T-cell (primary cell): ENCODE measurements at regions not wholly inside any gene's neighbourhood (a gene's known extent, or its start where the extent isn't known, plus 50 kb on each side); places are given as distances from the start of the nearest gene placed in this dataset.

Experiments used
- ATAC-seq, 4 experiments: fragments of 200-7000 bp in 3 of 4; fragments of 150-1000 bp in 1 of 4; cut with Tn5 transposase; replicated peaks in 1 of 4; 1 replicate in 3 of 4; 2 replicates in 1 of 4; pipeline ENCODE4 v1.10.0; 2021; ENCODE audit warnings: moderate library complexity in 3 of 4, mild to moderate bottlenecking in 2 of 4, moderate number of reproducible peaks in 1 of 4
- CTCF ChIA-PET, 2 donors: fragments of 300-600 bp; sonication (Branson Sonifier 250); formaldehyde crosslinking; loops; one replicate each; lab custom pipeline; 2022; ENCODE audit warnings: antibody characterized with exemption in 2 of 2; lab: Charles Lee
- POLR2A ChIA-PET, 2 donors: fragments of 300-600 bp; sonication (Branson Sonifier 250); formaldehyde crosslinking; loops; one replicate each; lab custom pipeline; 2022; ENCODE audit warnings: antibody characterized with exemption in 2 of 2; lab: Charles Lee
- DNase-seq, 35 experiments: peaks; one replicate each; pipeline versions ENCODE4 v3.0.0 to v3.0.0-alpha.2; 2013 to 2023
- H3K27ac ChIP-seq: one replicate; pipeline ENCODE4 v1.5.1; 2013; ENCODE audit warnings: low read length
- H3K27me3 ChIP-seq, 2 experiments: replicated peaks in 1 of 2; 1 replicate in 1 of 2; 2 replicates in 1 of 2; pipeline versions ENCODE4 v1.6.1 to v1.7.0; 2013; ENCODE audit warnings: low read length in 1 of 2, mixed read lengths in 1 of 2; ENCODE audit not compliant: control insufficient read depth in 2 of 2, insufficient read depth in 2 of 2; ENCODE audit errors: extremely low read depth in 1 of 2
- H3K36me3 ChIP-seq, 2 donors: 1 replicate in 1 of 2; 2 replicates in 1 of 2; pipeline versions ENCODE4 v1.6.1 to v1.7.0; 2013; ENCODE audit warnings: low read length in 1 of 2; ENCODE audit not compliant: control insufficient read depth in 2 of 2, insufficient read depth in 1 of 2; ENCODE audit errors: extremely low read depth in 1 of 2
- H3K4me1 ChIP-seq, 2 experiments: 1 replicate in 1 of 2; 2 replicates in 1 of 2; pipeline versions ENCODE4 v1.6.1 to v1.7.0; 2013; ENCODE audit warnings: low read length in 2 of 2, mixed read lengths in 1 of 2; ENCODE audit not compliant: insufficient read depth in 2 of 2, control insufficient read depth in 1 of 2; ENCODE audit errors: extremely low read depth in 1 of 2
- H3K4me3 ChIP-seq, 2 donors: 1 replicate in 1 of 2; 2 replicates in 1 of 2; pipeline versions ENCODE4 v1.5.1 to v1.7.0; 2013; ENCODE audit warnings: mild to moderate bottlenecking in 2 of 2, low read length in 1 of 2, moderate library complexity in 1 of 2; ENCODE audit not compliant: control insufficient read depth in 1 of 2; ENCODE audit errors: extremely low read depth in 1 of 2
- H3K9me3 ChIP-seq: 2 replicates; pipeline ENCODE4 v1.7.0; 2013
- H3K27ac Mint-ChIP-seq, 2 donors: one replicate each; pipeline ENCODE4 v1.8.0; 2020 to 2021; ENCODE audit warnings: mild to moderate bottlenecking in 2 of 2, mixed read lengths in 2 of 2
- H3K27me3 Mint-ChIP-seq, 2 donors: one replicate each; pipeline ENCODE4 v1.8.0; 2021 to 2022; ENCODE audit warnings: mixed read lengths in 2 of 2
- H3K36me3 Mint-ChIP-seq: one replicate; pipeline ENCODE4 v1.8.0; 2021; ENCODE audit warnings: mixed read lengths
- H3K4me1 Mint-ChIP-seq, 3 donors: one replicate each; pipeline ENCODE4 v1.8.0; 2020 to 2022; ENCODE audit warnings: mixed read lengths in 3 of 3, mild to moderate bottlenecking in 1 of 3
- H3K4me3 Mint-ChIP-seq, 3 donors: one replicate each; pipeline ENCODE4 v1.8.0; 2020 to 2022; ENCODE audit warnings: mild to moderate bottlenecking in 3 of 3, mixed read lengths in 3 of 3, moderate library complexity in 3 of 3
- H3K9me3 Mint-ChIP-seq, 3 donors: one replicate each; pipeline ENCODE4 v1.8.0; 2020 to 2022; ENCODE audit warnings: mixed read lengths in 3 of 3
- WGBS: methylation state at CpG from one replicate; pipeline ENCODE4 v1.1.5; 2013; ENCODE audit warnings: missing lambda C conversion rate; ENCODE audit not compliant: insufficient coverage; 5-methylcytosine and 5-hydroxymethylcytosine counted together

DNA sequence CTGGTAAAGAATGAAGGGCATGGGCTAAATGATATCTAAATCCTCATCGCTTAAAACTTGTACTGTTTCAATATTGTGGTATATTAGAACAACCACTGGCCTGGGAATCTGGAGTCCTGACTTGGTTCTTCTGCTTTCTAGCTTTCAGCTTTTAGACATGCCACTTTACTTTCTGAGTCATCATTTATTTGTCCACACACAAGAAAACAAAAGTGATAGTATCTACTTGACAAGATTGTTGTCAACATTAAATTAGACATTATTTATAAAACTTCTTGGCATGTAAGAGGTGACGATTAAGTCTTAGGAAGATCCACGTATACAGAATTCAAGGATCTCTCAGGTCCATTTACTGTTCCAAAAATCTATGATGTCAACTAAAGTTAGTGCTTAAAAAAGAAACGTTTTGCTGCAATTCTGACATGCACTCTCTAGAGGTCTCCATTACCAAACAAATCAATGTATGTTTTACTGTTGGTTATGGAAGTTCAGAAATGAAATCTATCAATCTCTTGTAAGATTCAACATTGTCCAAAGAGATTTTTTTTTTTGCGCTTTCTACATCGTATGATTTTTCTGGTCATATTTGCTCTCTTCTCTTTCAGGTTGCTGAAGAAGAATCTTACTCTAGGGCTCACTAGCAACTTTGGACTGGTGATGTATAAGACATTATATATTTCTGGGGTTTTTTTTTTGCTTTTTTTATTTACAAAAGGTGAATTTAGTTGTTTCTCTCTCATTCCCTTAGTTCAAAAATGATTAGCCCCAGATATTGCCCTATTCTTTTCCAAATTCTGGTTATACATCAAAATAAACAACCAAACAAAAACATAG lies 53.6 kb upstream of the DYNC1I1 start:
- ATAC-seq (no peak), DNase-seq (no peak)
- no peaks in the 10 kb centered on the region for H3K36me3 Mint-ChIP-seq
- H3K27ac ChIP-seq: no peak overlapping the region
- H3K4me1 Mint-ChIP-seq: no peaks in the 10 kb centered on the region
- no CpG with 5 or more reads among the region's 6 CpGs for WGBS
- POLR2A ChIA-PET: no interaction called here
- no peaks in the 10 kb centered on the region for H3K36me3 ChIP-seq
- H3K27me3 ChIP-seq: peaks cover 0 to 2% of the 10 kb centered on the region in 2 experiments
- H3K9me3 ChIP-seq: no peaks in the 10 kb centered on the region
- H3K27ac Mint-ChIP-seq: no peak overlapping the region
- H3K4me3 Mint-ChIP-seq: no peak overlapping the region
- CTCF ChIA-PET: no interaction called here
- no peaks in the 10 kb centered on the region for H3K4me1 ChIP-seq
- H3K9me3 Mint-ChIP-seq: no peaks in the 10 kb centered on the region
- H3K27me3 Mint-ChIP-seq: peaks cover 4 to 6% of the 10 kb centered on the region in 2 donors
- no peak overlapping the region for H3K4me3 ChIP-seq

DNA sequence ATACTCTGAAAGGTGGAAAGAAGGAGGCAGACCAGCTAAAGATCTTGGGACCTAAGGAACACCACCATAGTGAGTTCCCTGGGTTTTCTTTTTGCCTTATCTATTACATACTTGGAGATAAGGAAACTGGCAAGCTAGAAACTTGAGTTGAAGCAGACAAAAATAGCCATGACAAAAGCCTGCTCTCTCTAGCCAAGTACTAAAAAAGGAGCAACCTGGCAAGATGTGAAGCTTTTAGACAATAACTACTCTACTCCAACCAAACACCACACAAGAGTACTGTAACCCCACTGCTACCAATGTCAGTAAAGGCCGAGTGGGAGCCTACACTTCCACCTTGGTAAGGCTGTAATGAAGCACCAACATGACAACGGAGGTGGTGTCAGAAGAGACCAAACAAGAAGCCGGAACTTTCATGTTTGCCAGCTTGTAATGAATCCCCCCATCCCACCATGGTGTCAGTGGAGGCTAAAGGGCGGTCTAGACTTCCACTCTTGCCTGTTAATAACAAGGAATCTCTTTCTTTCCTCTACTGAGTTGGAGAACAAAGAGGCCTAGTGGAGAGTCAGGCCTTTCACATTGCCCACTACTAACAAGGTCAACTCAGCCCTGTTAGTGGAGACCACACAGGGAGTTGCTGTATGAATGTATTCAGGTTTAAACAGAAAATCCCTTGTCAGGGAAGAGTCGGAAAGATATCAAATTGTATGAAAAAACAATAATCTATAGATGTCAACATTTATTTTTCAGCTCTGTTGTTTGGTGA lies 55.8 kb upstream of the DYNC1I1 start:
- POLR2A ChIA-PET: no interaction called here
- ATAC-seq: no peak
- Histone ChIP-seq H3K27me3 (no peaks in the 10 kb centered on the region), H3K9me3 (no peaks in the 10 kb centered on the region), H3K4me1 (no peaks in the 10 kb centered on the region), H3K27ac (no peak overlapping the region), H3K36me3 (no peaks in the 10 kb centered on the region), H3K4me3 (no peak overlapping the region)
- no peak overlapping the region for H3K27ac Mint-ChIP-seq
- no peaks in the 10 kb centered on the region for H3K36me3 Mint-ChIP-seq
- H3K4me1 Mint-ChIP-seq: no peaks in the 10 kb centered on the region
- no peaks in the 10 kb centered on the region for H3K27me3 Mint-ChIP-seq
- WGBS: 80% methylated on average over 1 of the region's 5 CpGs
- H3K4me3 Mint-ChIP-seq: no peak overlapping the region
- CTCF ChIA-PET: no interaction called here
- no peaks in the 10 kb centered on the region for H3K9me3 Mint-ChIP-seq
- DNase-seq: no peak

- Mint-ChIP-seq H3K4me1 (no peaks in the 10 kb centered on the region), H3K27ac (no peak overlapping the region)
- CTCF ChIA-PET: no interaction called here
Measured at GRCh38 chr7:95715274-95715673, 57.1 kb upstream of the DYNC1I1 start.

GRCh38 chr7:95710711-95711110 lies 61.6 kb upstream of the DYNC1I1 start:
- H3K27me3 Mint-ChIP-seq: peaks cover 3 to 7% of the 10 kb centered on the region in 2 donors
- Histone ChIP-seq H3K4me1 (no peaks in the 10 kb centered on the region), H3K4me3 (no peak overlapping the region), H3K27ac (no peak overlapping the region), H3K9me3 (no peaks in the 10 kb centered on the region), H3K36me3 (no peaks in the 10 kb centered on the region), H3K27me3 (no peaks in the 10 kb centered on the region)
- ATAC-seq (no peak), DNase-seq (no peak)
- CTCF ChIA-PET: no interaction called here
- POLR2A ChIA-PET: no interaction called here
- peaks cover 5 to 12% (median 5%) of the 10 kb centered on the region in 3 donors for H3K9me3 Mint-ChIP-seq
- H3K27ac Mint-ChIP-seq: no peak overlapping the region
- no peaks in the 10 kb centered on the region for H3K4me1 Mint-ChIP-seq
- no peak overlapping the region for H3K4me3 Mint-ChIP-seq
- H3K36me3 Mint-ChIP-seq: no peaks in the 10 kb centered on the region

More at GRCh38 chr7:95715274-95715673, 57.1 kb upstream of the DYNC1I1 start:
- no peaks in the 10 kb centered on the region for H3K27me3 ChIP-seq
- ATAC-seq (no peak), DNase-seq (no peak)
- POLR2A ChIA-PET: no interaction called here
- no peaks in the 10 kb centered on the region for H3K9me3 ChIP-seq
- Mint-ChIP-seq H3K4me3 (no peak overlapping the region), H3K36me3 (no peaks in the 10 kb centered on the region), H3K27me3 (no peaks in the 10 kb centered on the region), H3K9me3 (no peaks in the 10 kb centered on the region)
- no peaks in the 10 kb centered on the region for H3K36me3 ChIP-seq
- no peak overlapping the region for H3K27ac ChIP-seq
- no peak overlapping the region for H3K4me3 ChIP-seq
- no peaks in the 10 kb centered on the region for H3K4me1 ChIP-seq

DNA sequence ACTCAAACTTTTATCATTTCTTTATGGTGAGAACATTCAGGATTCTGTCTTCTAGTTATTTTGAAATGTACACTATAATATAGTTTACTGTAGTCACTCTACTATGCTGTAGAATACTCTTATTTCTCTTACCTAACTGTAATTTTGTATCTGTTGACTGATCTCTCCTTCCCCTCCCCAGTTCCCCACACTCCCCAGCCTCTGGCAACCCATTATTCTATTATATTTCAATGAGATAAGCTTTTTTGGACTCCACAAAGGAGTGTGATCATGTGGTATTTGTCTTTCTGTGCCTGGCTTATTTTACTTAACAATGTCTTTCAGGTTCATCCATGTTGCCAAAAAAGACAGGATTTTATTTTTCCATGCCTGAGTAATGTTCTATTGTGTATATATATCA lies 71.4 kb upstream of the DYNC1I1 start:
- DNase-seq (no peak), ATAC-seq (no peak)
- Mint-ChIP-seq H3K36me3 (no peaks in the 10 kb centered on the region), H3K27ac (no peak overlapping the region), H3K27me3 (peaks cover 3 to 4% of the 10 kb centered on the region in 2 donors), H3K4me3 (no peak overlapping the region), H3K4me1 (no peaks in the 10 kb centered on the region), H3K9me3 (peaks cover 0 to 2% (median 2%) of the 10 kb centered on the region in 3 donors)
- Histone ChIP-seq H3K4me1 (no peaks in the 10 kb centered on the region), H3K36me3 (no peaks in the 10 kb centered on the region), H3K9me3 (no peaks in the 10 kb centered on the region), H3K4me3 (no peak overlapping the region), H3K27ac (no peak overlapping the region), H3K27me3 (no peaks in the 10 kb centered on the region)
- CTCF ChIA-PET: no interaction called here
- POLR2A ChIA-PET: no interaction called here

DNA sequence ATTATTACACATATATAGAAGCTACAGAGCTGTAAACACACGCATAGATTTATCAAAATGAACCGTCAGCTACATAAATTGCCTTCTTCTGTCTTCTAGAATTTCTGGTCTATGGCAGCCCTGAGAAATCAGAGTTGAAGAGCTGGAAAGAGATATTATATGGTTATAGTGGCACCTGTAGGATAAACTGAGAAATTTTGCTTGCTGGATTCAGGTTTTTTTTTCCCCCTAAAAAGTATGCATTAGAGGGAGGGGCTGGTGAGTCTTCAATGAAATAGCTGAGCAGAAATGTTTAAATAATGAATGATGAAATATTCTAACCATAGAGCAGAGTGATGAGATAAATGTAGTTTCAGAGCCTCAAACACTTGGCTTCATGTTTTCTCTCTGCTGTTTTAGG lies 78.0 kb upstream of the DYNC1I1 start:
- CTCF ChIA-PET: no interaction called here
- ATAC-seq: no peak

More for the DNA sequence above, 78.0 kb upstream of the DYNC1I1 start:
- Histone ChIP-seq H3K4me3 (no peak overlapping the region), H3K4me1 (no peaks in the 10 kb centered on the region), H3K27me3 (no peaks in the 10 kb centered on the region), H3K27ac (no peak overlapping the region), H3K36me3 (no peaks in the 10 kb centered on the region), H3K9me3 (no peaks in the 10 kb centered on the region)
- H3K4me1 Mint-ChIP-seq: peaks cover 2 to 6% (median 4%) of the 10 kb centered on the region in 3 donors
- no peak for DNase-seq
- no peak overlapping the region for H3K4me3 Mint-ChIP-seq
- POLR2A ChIA-PET: no interaction called here
- no peaks in the 10 kb centered on the region for H3K36me3 Mint-ChIP-seq
- H3K27me3 Mint-ChIP-seq: peaks cover 0 to 9% of the 10 kb centered on the region in 2 donors
- no peaks in the 10 kb centered on the region for H3K9me3 Mint-ChIP-seq
- no peak overlapping the region for H3K27ac Mint-ChIP-seq
- WGBS: no CpG with 5 or more reads among the region's 2 CpGs
